ENCODE measurements at regions not wholly inside any gene's neighbourhood (a gene's known extent, or its start where the extent isn't known, plus 50 kb on each side); places are given as distances from the start of the nearest gene placed in this dataset.

- no peak for DNase-seq
- no peak for TF ChIP-seq GATA1 (IDR thresholded peaks at IDR 0.05; ENCODE audit: low read depth, low read length)
These were observed 311.0 kb downstream of the GABRB2 start for GRCh38 chr5:161235569-161235968.

DNA sequence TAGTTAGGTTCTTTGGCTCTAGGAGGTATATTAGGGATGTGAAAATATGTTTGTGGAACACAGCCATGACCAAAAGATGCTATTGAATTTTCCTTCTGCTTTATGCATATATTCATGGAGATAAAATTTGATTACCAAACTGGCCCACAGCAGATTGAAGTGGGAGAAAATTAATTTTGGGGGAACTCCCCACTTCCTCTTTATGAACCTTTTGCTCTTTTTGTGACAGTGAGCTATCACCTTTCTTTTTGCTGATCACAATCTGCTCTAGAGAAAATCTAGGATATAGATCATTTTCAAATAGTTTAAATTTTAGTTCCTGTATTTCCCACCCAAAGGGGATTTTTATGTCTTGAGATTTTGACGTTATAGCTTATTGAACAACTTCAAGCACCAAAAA is 313.0 kb downstream of the GABRB2 start:
- DNase-seq, result no peak
- TF ChIP-seq GATA1 (IDR thresholded peaks at IDR 0.05; ENCODE audit: low read depth, low read length) (no peak), POLR2A (IDR thresholded peaks at IDR 0.05; ENCODE audit: low read length) (no peak)

DNA sequence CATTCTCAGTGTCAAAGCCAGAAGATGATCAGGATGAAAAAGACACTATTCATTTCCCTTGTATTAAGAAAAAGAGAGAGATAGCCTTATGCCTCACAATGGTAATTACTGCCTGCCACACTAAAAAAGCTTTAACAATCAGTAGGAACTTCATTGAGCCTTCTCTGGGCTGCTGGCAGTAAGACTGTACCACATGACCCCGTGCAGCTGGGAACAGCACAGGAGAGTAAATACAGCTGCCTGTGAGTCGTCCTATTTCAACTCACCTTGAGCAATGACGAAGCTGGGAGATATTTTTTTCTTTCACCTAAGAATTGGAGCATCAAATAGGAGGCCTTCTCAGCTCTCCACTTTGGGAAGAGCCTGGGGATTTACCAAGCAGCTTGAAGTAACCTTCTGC is 316.3 kb downstream of the GABRB2 start:
- TF ChIP-seq POLR2A (IDR thresholded peaks at IDR 0.05; ENCODE audit: low read length), result no peak
- TF ChIP-seq GATA1 (IDR thresholded peaks at IDR 0.05; ENCODE audit: low read depth, low read length), result no peak
- DNase-seq, result no peak

GRCh38 chr5:161219816-161220215 is 326.7 kb downstream of the GABRB2 start:
- TF ChIP-seq GATA1 (IDR thresholded peaks at IDR 0.05; ENCODE audit: low read depth, low read length), result no peak
- TF ChIP-seq POLR2A (IDR thresholded peaks at IDR 0.05; ENCODE audit: low read length), result no peak
- DNase-seq, result no peak

DNA sequence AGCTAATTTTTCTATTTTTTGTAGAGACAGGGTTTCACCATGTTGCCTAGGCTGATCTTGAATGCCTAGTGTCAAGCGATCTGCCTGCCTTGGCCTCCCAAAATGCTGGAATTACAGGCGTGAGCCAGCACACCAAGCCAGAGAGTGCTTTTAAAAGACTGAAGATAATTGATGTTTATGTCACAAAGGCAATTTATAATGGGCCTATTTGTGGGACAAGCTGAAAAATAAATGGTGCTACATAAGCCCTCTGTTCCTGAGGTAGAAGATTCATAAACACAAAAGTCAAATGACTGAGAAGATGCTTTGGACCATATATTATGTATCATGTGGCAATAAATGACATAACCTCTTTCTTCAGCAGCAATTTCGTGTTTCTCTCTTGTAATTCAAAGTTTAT is 329.6 kb downstream of the GABRB2 start:
- TF ChIP-seq POLR2A (IDR thresholded peaks at IDR 0.05; ENCODE audit: low read length) (no peak), GATA1 (IDR thresholded peaks at IDR 0.05; ENCODE audit: low read depth, low read length) (no peak)
- DNase-seq, result no peak

DNA sequence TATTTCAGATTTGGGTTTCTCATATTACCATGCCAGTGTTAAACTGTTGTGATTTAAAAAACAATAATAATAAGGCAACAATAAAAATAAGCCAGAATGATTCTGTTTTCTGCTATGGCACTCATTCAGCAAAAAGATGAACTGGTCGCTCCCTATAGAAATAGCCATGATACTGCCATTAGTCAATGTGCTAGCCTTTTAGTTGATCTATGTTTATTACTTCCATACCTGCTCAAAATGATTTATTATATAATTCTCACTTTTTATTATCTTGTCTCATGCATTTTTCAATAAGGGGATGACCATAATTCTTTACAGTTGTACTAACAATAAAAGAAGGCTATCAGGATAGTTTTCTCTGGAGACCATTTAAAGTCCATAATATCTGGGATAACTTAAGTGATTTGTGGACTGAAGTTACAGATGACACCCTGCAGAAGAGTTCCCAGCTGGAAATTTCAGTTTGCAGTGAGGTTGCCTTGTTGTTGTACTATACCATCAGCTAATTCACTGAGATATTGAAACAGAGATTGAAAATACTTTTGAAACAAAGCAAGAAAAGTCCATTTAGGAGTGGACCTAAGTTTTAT is 334.3 kb downstream of the GABRB2 start:
- no peak for DNase-seq
- TF ChIP-seq GATA1 (IDR thresholded peaks at IDR 0.05; ENCODE audit: low read depth, low read length) (no peak), POLR2A (IDR thresholded peaks at IDR 0.05; ENCODE audit: low read length) (no peak)

DNA sequence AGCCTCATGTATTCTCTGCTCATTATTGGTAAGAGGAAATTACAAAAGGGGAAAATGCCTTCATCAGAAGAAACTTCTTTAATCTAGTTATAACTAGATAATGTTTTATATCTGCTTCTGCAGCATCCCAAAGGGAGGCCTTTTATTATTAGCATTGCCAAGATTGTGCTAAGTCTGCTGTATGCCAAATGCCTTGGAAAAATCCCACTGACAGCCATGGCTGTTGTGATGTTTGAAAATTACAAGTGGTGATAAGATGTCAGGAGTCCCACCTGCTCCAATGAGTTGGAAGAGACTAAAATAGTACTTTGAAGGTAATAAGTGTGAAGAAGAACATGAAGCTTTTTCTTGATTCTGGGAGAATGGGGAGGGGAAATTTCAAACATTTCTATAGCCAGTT is 345.0 kb downstream of the GABRB2 start:
- no peak for TF ChIP-seq POLR2A (IDR thresholded peaks at IDR 0.05; ENCODE audit: low read length)
- no peak for TF ChIP-seq GATA1 (IDR thresholded peaks at IDR 0.05; ENCODE audit: low read depth, low read length)
- no peak for DNase-seq

- no peak for TF ChIP-seq GATA1 (IDR thresholded peaks at IDR 0.05; ENCODE audit: low read depth, low read length)
- no peak for TF ChIP-seq POLR2A (IDR thresholded peaks at IDR 0.05; ENCODE audit: low read length)
- DNase-seq, result no peak
These were observed 338.8 kb upstream of the ATP10B start for GRCh38 chr5:161190778-161191177.

DNA sequence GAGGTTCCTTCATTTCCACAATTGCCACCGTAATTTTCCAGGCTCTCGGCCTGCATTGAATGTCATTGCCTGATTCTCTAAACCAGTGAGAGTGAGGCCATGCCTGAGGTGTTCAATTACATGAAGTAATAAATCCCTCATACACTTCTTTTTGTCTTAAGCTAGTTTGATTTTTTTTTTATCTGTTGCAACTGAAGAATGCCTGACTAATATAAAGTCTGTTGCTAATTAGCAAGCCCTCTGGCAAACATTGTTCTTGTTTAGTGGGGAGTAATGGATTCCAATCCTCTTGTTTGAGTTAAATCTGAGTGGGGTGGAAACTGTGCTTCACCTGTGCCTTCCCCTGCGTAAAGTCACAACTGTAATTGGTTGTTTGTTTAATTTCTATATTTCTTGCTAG is 338.1 kb upstream of the ATP10B start:
- no peak for TF ChIP-seq GATA1 (IDR thresholded peaks at IDR 0.05; ENCODE audit: low read depth, low read length)
- no peak for TF ChIP-seq POLR2A (IDR thresholded peaks at IDR 0.05; ENCODE audit: low read length)
- no peak for DNase-seq

DNA sequence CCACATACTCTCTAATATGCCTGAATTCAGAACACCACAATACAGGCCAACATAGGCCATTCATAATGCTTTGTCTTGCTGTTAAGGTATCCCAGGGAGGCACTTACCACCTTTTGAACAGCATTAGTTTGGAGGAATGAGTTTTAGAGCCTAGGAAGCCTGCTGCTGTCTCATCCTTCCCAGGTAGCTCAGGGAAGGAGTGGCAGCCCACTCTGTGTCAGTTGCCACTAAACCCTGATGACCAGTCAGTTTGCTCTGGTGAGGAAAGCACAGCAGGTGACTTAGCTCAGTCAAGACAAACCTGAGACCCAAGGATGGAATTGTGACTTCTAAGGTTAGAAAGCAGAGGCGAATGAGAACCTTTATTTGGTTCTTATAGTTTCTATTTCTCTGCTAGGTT is 337.4 kb upstream of the ATP10B start:
- no peak for TF ChIP-seq GATA1 (IDR thresholded peaks at IDR 0.05; ENCODE audit: low read depth, low read length)
- TF ChIP-seq POLR2A (IDR thresholded peaks at IDR 0.05; ENCODE audit: low read length), result no peak
- no peak for DNase-seq

GRCh38 chr5:161183559-161183958 is 331.5 kb upstream of the ATP10B start:
- no peak for DNase-seq
- TF ChIP-seq GATA1 (IDR thresholded peaks at IDR 0.05; ENCODE audit: low read depth, low read length) (no peak), POLR2A (IDR thresholded peaks at IDR 0.05; ENCODE audit: low read length) (no peak)

- TF ChIP-seq POLR2A (IDR thresholded peaks at IDR 0.05; ENCODE audit: low read length) (no peak), GATA1 (IDR thresholded peaks at IDR 0.05; ENCODE audit: low read depth, low read length) (no peak)
- DNase-seq, result no peak
These were observed 324.2 kb upstream of the ATP10B start for GRCh38 chr5:161176221-161176620.

- no peak for DNase-seq
- TF ChIP-seq GATA1 (IDR thresholded peaks at IDR 0.05; ENCODE audit: low read depth, low read length), result no peak
These were observed 317.8 kb upstream of the ATP10B start for GRCh38 chr5:161169776-161170175.

- no peak for DNase-seq
- TF ChIP-seq POLR2A (IDR thresholded peaks at IDR 0.05; ENCODE audit: low read length), result no peak
- TF ChIP-seq GATA1 (IDR thresholded peaks at IDR 0.05; ENCODE audit: low read depth, low read length), result no peak
These were observed 315.2 kb upstream of the ATP10B start for GRCh38 chr5:161167016-161167767.

- no peak for TF ChIP-seq POLR2A (IDR thresholded peaks at IDR 0.05; ENCODE audit: low read length)
- no peak for DNase-seq
These were observed 314.1 kb upstream of the ATP10B start for GRCh38 chr5:161165998-161166660.

All from erythroblast (primary cell).